MM.1S (cell line): ENCODE measurements at regions not wholly inside any gene's neighbourhood (a gene's known extent, or its start where the extent isn't known, plus 50 kb on each side); places are given as distances from the start of the nearest gene placed in this dataset.

Experiments used
- EZH2phosphoT487 ChIP-seq: fragments of 300-600 bp; sonication (generic); IDR thresholded peaks from 2 replicates; pipeline ENCODE4 v1.6.1; 2018; ENCODE audit warnings: antibody characterized with exemption, low read length
- TF ChIP-seq, protein P1 (sequence below): fragments of 300-600 bp; sonication (generic); IDR thresholded peaks from 2 replicates; pipeline ENCODE4 v1.5.1; 2016; ENCODE audit warnings: antibody characterized with exemption, low read length, mixed read lengths

DNA sequence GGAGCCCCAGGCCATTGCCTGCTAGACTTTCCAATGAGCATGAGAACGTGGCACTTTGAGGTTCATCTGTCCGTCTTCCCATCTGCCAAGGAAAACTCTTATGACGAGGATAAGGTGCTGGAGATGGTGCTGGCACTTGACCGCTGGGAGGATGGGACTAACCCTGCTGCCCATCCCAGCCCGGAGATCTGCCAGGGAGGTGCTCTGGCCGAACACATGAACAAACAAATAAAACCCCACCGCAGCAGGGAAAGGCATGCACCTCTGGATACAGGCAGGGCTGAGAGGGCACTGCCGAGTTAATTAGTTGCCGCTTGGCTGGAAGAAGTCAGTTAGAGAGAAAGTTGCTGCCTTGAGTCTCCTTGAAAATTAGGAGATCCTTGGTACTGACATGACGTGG, 308.4 kb downstream of the AJAP1 start:
- TF ChIP-seq, protein P1, sequence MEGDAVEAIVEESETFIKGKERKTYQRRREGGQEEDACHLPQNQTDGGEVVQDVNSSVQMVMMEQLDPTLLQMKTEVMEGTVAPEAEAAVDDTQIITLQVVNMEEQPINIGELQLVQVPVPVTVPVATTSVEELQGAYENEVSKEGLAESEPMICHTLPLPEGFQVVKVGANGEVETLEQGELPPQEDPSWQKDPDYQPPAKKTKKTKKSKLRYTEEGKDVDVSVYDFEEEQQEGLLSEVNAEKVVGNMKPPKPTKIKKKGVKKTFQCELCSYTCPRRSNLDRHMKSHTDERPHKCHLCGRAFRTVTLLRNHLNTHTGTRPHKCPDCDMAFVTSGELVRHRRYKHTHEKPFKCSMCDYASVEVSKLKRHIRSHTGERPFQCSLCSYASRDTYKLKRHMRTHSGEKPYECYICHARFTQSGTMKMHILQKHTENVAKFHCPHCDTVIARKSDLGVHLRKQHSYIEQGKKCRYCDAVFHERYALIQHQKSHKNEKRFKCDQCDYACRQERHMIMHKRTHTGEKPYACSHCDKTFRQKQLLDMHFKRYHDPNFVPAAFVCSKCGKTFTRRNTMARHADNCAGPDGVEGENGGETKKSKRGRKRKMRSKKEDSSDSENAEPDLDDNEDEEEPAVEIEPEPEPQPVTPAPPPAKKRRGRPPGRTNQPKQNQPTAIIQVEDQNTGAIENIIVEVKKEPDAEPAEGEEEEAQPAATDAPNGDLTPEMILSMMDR = no peak
- no peak for TF ChIP-seq EZH2phosphoT487
